GM23338 (cell line): ENCODE measurements at regions not wholly inside any gene's neighbourhood (a gene's known extent, or its start where the extent isn't known, plus 50 kb on each side); places are given as distances from the start of the nearest gene placed in this dataset.
A peak's percentile ranks its signal among the peaks of the same experiment; 100 is the strongest.

Source experiments
- ATAC-seq: fragments of 200-7000 bp; cut with Tn5 transposase; 3 replicates; pipeline ENCODE4 v1.9.1; 2020
- DNase-seq: peaks from one replicate; pipeline ENCODE4 v3.0.0-alpha.2; 2015; ENCODE audit warnings: low spot score
- H2AFZ ChIP-seq: fragments of 200-600 bp; sonication (generic); 2 replicates; pipeline ENCODE4 v1.8.0; 2016; ENCODE audit warnings: antibody characterized with exemption, mild to moderate bottlenecking, moderate library complexity
- H3F3A ChIP-seq: fragments of 200-600 bp; sonication (generic); replicated peaks from 2 replicates; pipeline ENCODE4 v1.8.0; 2017; ENCODE audit warnings: antibody characterized with exemption, mixed run types, low read depth
- H3K27ac ChIP-seq: fragments of 200-600 bp; sonication (generic); 2 replicates; pipeline ENCODE4 v1.6.1; 2016; ENCODE audit warnings: low read depth
- H3K27me3 ChIP-seq: fragments of 200-600 bp; sonication (generic); 2 replicates; pipeline ENCODE4 v1.8.0; 2016; ENCODE audit warnings: mild to moderate bottlenecking, mixed run types, moderate library complexity; ENCODE audit not compliant: insufficient read depth
- H3K36me3 ChIP-seq: fragments of 200-600 bp; sonication (generic); 2 replicates; pipeline ENCODE4 v1.8.0; 2016; ENCODE audit warnings: mild to moderate bottlenecking; ENCODE audit not compliant: insufficient read depth
- H3K4me1 ChIP-seq: fragments of 200-600 bp; sonication (generic); 2 replicates; pipeline ENCODE4 v1.8.0; 2016; ENCODE audit warnings: mild to moderate bottlenecking, moderate library complexity; ENCODE audit not compliant: insufficient read depth
- H3K4me2 ChIP-seq: fragments of 200-600 bp; sonication (generic); 2 replicates; pipeline ENCODE4 v1.7.1; 2017; ENCODE audit warnings: mixed run types
- H3K4me3 ChIP-seq: fragments of 200-600 bp; sonication (generic); 2 replicates; pipeline ENCODE4 v1.6.1; 2016; ENCODE audit warnings: mixed run types
- H3K79me2 ChIP-seq: fragments of 200-600 bp; sonication (generic); replicated peaks from 2 replicates; pipeline ENCODE4 v1.8.0; 2017; ENCODE audit warnings: mild to moderate bottlenecking; ENCODE audit not compliant: insufficient read depth
- H3K9me2 ChIP-seq: fragments of 200-600 bp; sonication (generic); 2 replicates; pipeline ENCODE4 v1.8.0; 2017; ENCODE audit not compliant: insufficient read depth
- H4K20me1 ChIP-seq: fragments of 200-600 bp; sonication (generic); replicated peaks from 2 replicates; pipeline ENCODE4 v1.8.0; 2017; ENCODE audit warnings: mild to moderate bottlenecking; ENCODE audit not compliant: insufficient read depth
- H3K27ac Mint-ChIP-seq: 2 replicates; pipeline ENCODE4 v1.8.0; 2020; ENCODE audit warnings: inconsistent platforms, mild to moderate bottlenecking, moderate library complexity, mixed read lengths
- H3K27me3 Mint-ChIP-seq: 3 replicates; pipeline ENCODE4 v1.8.0; 2022; ENCODE audit warnings: low read depth, mild to moderate bottlenecking, moderate library complexity, mixed read lengths, inconsistent platforms; ENCODE audit not compliant: insufficient read depth, poor library complexity
- H3K36me3 Mint-ChIP-seq: 3 replicates; pipeline ENCODE4 v1.8.0; 2021; ENCODE audit warnings: low read depth, mild to moderate bottlenecking, inconsistent platforms, moderate library complexity, mixed read lengths
- H3K4me1 Mint-ChIP-seq: 3 replicates; pipeline ENCODE4 v1.8.0; 2020; ENCODE audit warnings: mild to moderate bottlenecking, inconsistent platforms, mixed read lengths
- H3K4me3 Mint-ChIP-seq: 3 replicates; pipeline ENCODE4 v1.8.0; 2021; ENCODE audit warnings: moderate library complexity, mild to moderate bottlenecking, inconsistent platforms, mixed read lengths
- H3K9me3 Mint-ChIP-seq: 3 replicates; pipeline ENCODE4 v1.8.0; 2020; ENCODE audit warnings: moderate library complexity, mild to moderate bottlenecking, inconsistent platforms, mixed read lengths
- CREB1 ChIP-seq: fragments of 250-450 bp; sonication (Bioruptor Pico); IDR thresholded peaks from 2 replicates; pipeline ENCODE4 v1.5.0; 2020; ENCODE audit warnings: low read depth, mild to moderate bottlenecking, moderate library complexity
- ETS1 ChIP-seq: IDR thresholded peaks from 2 replicates; pipeline ENCODE4 v1.6.1; 2016; ENCODE audit warnings: antibody characterized with exemption
- EZH2 ChIP-seq: fragments of 200-600 bp; sonication (generic); IDR thresholded peaks from one replicate; pipeline ENCODE4 v1.8.0; 2017; ENCODE audit warnings: antibody characterized with exemption, mild to moderate bottlenecking, low read depth; ENCODE audit not compliant: unreplicated experiment
- EZH2phosphoT487 ChIP-seq: fragments of 200-600 bp; sonication (generic); IDR thresholded peaks from one replicate; pipeline ENCODE4 v1.8.1; 2018; ENCODE audit warnings: antibody characterized with exemption; ENCODE audit not compliant: unreplicated experiment
- JUNB ChIP-seq: IDR thresholded peaks from one replicate; pipeline ENCODE4 v1.6.1; 2016; ENCODE audit warnings: antibody characterized with exemption; ENCODE audit not compliant: unreplicated experiment
- NANOG ChIP-seq: IDR thresholded peaks from 2 replicates; pipeline ENCODE4 v1.6.1; 2016; ENCODE audit warnings: antibody characterized with exemption, borderline replicate concordance
- POLR2AphosphoS5 ChIP-seq: IDR thresholded peaks from 2 replicates; pipeline ENCODE4 v1.6.1; 2016; ENCODE audit warnings: antibody characterized with exemption, low read depth
- ZNF114 ChIP-seq: fragments of 250-450 bp; sonication (Bioruptor Pico); IDR thresholded peaks from 2 replicates; pipeline ENCODE4 v1.5.0; 2020; ENCODE audit warnings: mild to moderate bottlenecking, moderate library complexity
- ZNF331 ChIP-seq: fragments of 250-450 bp; sonication (Bioruptor Pico); IDR thresholded peaks from 2 replicates; pipeline ENCODE4 v1.5.0; 2020; ENCODE audit warnings: low read depth, mild to moderate bottlenecking, moderate library complexity
- TF ChIP-seq, protein P1 (sequence below), 2 experiments: fragments of 200-600 bp in 1 of 2; sonication (generic) in 1 of 2; conservative IDR thresholded peaks; 2 replicates each; pipeline versions ENCODE4 v1.5.1 to v1.6.1; 2016 to 2017; ENCODE audit warnings: antibody characterized with exemption in 2 of 2, low read depth in 2 of 2, mild to moderate bottlenecking in 2 of 2, moderate library complexity in 1 of 2
- TF ChIP-seq, protein P2 (sequence below): IDR thresholded peaks from one replicate; pipeline ENCODE4 v1.6.1; 2018; ENCODE audit warnings: antibody characterized with exemption; ENCODE audit not compliant: unreplicated experiment

DNA sequence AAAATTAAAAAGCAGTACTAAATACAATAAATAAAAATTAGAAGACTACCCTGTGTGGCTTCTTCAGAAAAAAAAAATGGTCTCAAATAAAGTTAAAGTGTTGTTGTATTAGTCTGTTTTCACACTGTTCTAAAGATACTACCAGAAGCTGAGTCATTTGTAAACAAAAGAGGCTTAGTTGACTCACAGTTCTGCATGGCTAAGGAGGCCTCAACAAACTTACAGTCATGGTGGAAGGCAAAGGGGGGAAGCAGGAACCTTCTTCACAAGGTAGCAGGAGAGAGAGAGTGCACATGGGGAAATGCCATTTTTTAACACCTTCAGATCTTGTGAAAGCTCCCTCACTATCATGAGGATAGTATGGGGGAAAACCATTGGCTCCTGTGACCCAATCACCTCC, 612.8 kb downstream of the RNF144A start:
- Histone ChIP-seq H3K27ac (no peak overlapping the region), H3K9me2 (peaks cover 7% of the 10 kb centered on the region; the same call in 1 of the 2 replicates), H3K4me3 (no peak overlapping the region), H3F3A (no peaks in the 10 kb centered on the region), H3K79me2 (no peaks in the 10 kb centered on the region), H3K4me1 (no peaks in the 10 kb centered on the region), H3K36me3 (peaks cover 11% of the 10 kb centered on the region; the same call in 1 of the 2 replicates), H3K4me2 (no peak overlapping the region), H4K20me1 (no peaks in the 10 kb centered on the region), H3K27me3 (no peaks in the 10 kb centered on the region), H2AFZ (no peak overlapping the region)
- H3K4me1 Mint-ChIP-seq = no peaks in the 10 kb centered on the region
- no peak overlapping the region for H3K4me3 Mint-ChIP-seq
- ATAC-seq (no peak), DNase-seq (no peak)
- no peaks in the 10 kb centered on the region for H3K27me3 Mint-ChIP-seq
- H3K27ac Mint-ChIP-seq = no peak overlapping the region
- peaks cover 47% of the 10 kb centered on the region for H3K9me3 Mint-ChIP-seq
- peaks cover 41% of the 10 kb centered on the region for H3K36me3 Mint-ChIP-seq
- no peak for TF ChIP-seq ZNF114

- Mint-ChIP-seq H3K27ac (no peak overlapping the region), H3K4me1 (no peaks in the 10 kb centered on the region), H3K4me3 (no peak overlapping the region), H3K36me3 (peaks cover 13% of the 10 kb centered on the region), H3K27me3 (peaks cover 2% of the 10 kb centered on the region), H3K9me3 (peaks cover 14% of the 10 kb centered on the region; the same call in 2 of the 3 replicates)
- Histone ChIP-seq H3K36me3 (no peaks in the 10 kb centered on the region), H3K27me3 (no peaks in the 10 kb centered on the region), H3K9me2 (peaks cover 5% of the 10 kb centered on the region; the same call in 1 of the 2 replicates), H3K79me2 (no peaks in the 10 kb centered on the region), H3F3A (no peaks in the 10 kb centered on the region), H3K4me1 (no peaks in the 10 kb centered on the region), H4K20me1 (no peaks in the 10 kb centered on the region), H3K4me3 (no peak overlapping the region), H3K27ac (no peak overlapping the region), H3K4me2 (no peak overlapping the region), H2AFZ (0 out of 2 replicates have a peak overlapping the region, but pooled peaks have one; percentile 33)
- DNase-seq = no peak
- ATAC-seq = no peak
- TF ChIP-seq CREB1 (CRISPR knock-in tag) (no peak), ZNF114 (no peak), EZH2phosphoT487 (no peak), EZH2 (no peak), POLR2AphosphoS5 (no peak), ETS1 (no peak), JUNB (no peak), ZNF331 (no peak), NANOG (no peak)
- TF ChIP-seq, protein P1, sequence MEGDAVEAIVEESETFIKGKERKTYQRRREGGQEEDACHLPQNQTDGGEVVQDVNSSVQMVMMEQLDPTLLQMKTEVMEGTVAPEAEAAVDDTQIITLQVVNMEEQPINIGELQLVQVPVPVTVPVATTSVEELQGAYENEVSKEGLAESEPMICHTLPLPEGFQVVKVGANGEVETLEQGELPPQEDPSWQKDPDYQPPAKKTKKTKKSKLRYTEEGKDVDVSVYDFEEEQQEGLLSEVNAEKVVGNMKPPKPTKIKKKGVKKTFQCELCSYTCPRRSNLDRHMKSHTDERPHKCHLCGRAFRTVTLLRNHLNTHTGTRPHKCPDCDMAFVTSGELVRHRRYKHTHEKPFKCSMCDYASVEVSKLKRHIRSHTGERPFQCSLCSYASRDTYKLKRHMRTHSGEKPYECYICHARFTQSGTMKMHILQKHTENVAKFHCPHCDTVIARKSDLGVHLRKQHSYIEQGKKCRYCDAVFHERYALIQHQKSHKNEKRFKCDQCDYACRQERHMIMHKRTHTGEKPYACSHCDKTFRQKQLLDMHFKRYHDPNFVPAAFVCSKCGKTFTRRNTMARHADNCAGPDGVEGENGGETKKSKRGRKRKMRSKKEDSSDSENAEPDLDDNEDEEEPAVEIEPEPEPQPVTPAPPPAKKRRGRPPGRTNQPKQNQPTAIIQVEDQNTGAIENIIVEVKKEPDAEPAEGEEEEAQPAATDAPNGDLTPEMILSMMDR (conservative IDR thresholded peaks at IDR 0.05; ENCODE audit: low read depth in 2 of 2) = no peak
- TF ChIP-seq, protein P2, sequence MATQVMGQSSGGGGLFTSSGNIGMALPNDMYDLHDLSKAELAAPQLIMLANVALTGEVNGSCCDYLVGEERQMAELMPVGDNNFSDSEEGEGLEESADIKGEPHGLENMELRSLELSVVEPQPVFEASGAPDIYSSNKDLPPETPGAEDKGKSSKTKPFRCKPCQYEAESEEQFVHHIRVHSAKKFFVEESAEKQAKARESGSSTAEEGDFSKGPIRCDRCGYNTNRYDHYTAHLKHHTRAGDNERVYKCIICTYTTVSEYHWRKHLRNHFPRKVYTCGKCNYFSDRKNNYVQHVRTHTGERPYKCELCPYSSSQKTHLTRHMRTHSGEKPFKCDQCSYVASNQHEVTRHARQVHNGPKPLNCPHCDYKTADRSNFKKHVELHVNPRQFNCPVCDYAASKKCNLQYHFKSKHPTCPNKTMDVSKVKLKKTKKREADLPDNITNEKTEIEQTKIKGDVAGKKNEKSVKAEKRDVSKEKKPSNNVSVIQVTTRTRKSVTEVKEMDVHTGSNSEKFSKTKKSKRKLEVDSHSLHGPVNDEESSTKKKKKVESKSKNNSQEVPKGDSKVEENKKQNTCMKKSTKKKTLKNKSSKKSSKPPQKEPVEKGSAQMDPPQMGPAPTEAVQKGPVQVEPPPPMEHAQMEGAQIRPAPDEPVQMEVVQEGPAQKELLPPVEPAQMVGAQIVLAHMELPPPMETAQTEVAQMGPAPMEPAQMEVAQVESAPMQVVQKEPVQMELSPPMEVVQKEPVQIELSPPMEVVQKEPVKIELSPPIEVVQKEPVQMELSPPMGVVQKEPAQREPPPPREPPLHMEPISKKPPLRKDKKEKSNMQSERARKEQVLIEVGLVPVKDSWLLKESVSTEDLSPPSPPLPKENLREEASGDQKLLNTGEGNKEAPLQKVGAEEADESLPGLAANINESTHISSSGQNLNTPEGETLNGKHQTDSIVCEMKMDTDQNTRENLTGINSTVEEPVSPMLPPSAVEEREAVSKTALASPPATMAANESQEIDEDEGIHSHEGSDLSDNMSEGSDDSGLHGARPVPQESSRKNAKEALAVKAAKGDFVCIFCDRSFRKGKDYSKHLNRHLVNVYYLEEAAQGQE = no peak
Observed at GRCh38 chr2:7539077-7539476, 621.9 kb downstream of the RNF144A start.
